DMS53 (cell line): ENCODE measurements at regions not wholly inside any gene's neighbourhood (a gene's known extent, or its start where the extent isn't known, plus 50 kb on each side); places are given as distances from the start of the nearest gene placed in this dataset.

Source experiments
- DNase-seq: peaks from one replicate; lab custom pipeline; 2025; lab: John Stamatoyannopoulos, UW

GRCh38 chr9:118954857-118955256, 414.4 kb downstream of the BRINP1 start:
- DNase-seq: no peak

- no peak for DNase-seq
These were observed 411.6 kb downstream of the BRINP1 start for GRCh38 chr9:118957585-118957984.

GRCh38 chr9:118959366-118959765, 409.9 kb downstream of the BRINP1 start:
- no peak for DNase-seq

GRCh38 chr9:118961857-118962256, 407.4 kb downstream of the BRINP1 start:
- peak; percentile 63 for DNase-seq

DNA sequence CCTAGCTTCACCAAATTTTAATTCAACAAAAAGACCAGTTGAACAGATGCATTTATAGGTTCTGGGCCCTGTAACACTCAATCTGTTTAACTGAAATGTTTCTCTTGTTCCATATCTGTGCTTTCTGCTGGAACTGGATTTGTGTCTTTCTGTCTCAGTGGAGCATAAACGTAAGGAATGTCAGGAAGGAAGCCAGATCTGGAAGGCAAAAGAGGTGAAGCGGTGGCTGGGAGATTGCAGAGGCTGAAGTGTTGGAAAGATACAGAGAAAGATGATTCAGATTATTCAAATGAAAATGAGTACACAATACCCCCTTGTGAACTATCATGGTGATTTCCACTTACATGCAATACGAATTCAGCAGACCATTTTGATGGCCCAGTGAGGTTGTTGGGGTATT, 406.8 kb downstream of the BRINP1 start:
- no peak for DNase-seq

GRCh38 chr9:118963674-118964073, 405.6 kb downstream of the BRINP1 start:
- no peak for DNase-seq

DNA sequence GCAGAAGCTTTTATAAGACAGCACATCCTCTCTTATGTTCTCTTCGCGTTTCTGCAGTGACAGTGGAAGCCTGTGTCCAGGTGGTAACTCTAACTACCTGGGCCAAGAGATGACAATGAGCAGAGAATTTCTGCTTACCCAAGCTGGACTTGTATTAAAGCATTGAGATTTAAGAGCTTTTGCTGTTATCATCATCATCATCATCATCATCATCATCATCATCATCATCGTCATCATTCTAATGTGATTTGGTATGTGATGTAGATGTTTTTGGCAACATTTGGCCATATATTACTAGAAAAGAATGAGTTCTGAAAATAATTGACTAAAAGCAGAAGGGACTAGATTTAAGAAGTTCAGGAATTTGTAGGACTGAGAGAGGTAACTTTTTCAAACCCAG, 401.3 kb downstream of the BRINP1 start:
- no peak for DNase-seq

GRCh38 chr9:118975736-118976135, 393.5 kb downstream of the BRINP1 start:
- DNase-seq: no peak

DNA sequence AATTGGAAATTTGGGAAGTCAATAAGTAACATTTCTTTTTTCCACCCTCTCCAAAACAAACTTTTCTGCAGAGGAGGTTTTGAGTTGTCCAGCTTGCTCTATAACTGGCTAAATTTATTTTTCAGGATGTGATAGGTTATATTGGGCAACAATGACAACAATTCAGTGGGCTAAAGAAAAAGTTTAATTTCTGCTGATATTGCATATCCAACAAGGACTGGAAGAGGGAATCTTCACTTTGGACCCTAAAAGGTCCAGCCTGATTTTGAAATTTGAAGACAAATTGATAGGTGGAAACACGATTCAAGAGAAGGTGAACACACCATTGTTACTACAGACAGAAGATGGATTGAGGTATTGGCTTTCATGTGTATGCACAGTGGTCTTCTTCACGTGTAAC, 393.1 kb downstream of the BRINP1 start:
- no peak for DNase-seq

GRCh38 chr9:118984607-118985006, 384.6 kb downstream of the BRINP1 start:
- DNase-seq: no peak

GRCh38 chr9:118985851-118986250, 383.4 kb downstream of the BRINP1 start:
- DNase-seq: peak; percentile 9

DNA sequence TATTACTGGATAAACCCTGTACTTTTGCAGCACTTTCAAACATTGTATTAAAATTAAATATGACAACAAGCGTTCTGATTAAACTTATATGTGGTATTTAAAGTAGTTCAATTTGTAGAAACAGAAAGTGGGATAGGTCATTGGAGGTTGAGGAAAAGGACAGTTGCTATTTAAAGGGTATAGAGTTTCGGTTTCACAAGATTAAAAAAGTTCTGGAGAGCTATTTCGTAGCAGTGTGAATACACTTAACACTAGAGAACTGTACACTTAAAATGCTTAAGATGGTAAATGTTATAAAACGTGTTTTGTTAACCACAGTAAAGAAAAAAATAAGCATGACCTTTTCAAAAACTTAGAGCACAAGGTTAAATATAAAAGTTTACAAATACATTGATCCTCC, 382.1 kb downstream of the BRINP1 start:
- no peak for DNase-seq

- DNase-seq: no peak
These were observed 378.3 kb downstream of the BRINP1 start for GRCh38 chr9:118990949-118991348.

GRCh38 chr9:118991366-118992285, 377.6 kb downstream of the BRINP1 start:
- DNase-seq: no peak

- no peak for DNase-seq
These were observed 376.1 kb downstream of the BRINP1 start for GRCh38 chr9:118992813-118993794.

- DNase-seq: no peak
These were observed 375.3 kb downstream of the BRINP1 start for GRCh38 chr9:118993965-118994364.

DNA sequence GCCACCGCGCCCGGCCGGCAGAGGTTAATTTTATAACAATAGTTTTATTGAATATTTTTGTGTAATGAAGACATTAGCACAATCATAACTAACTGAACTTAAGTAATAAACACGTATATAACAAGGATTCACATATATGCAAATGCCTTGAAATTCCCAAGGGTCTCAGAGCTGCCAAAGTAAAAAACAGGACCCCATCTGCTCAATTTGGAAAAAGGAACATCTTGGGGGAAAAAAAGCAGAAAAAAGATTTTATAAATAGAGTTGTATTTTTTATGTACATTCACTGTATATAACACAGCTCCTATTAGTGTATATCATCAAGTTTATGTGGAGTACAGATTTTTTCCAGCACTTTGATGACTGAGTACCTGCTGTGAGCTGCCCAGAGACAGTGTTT, 366.7 kb downstream of the BRINP1 start:
- DNase-seq: no peak

- no peak for DNase-seq
These were observed 366.0 kb downstream of the BRINP1 start for GRCh38 chr9:119003201-119003611.

DNA sequence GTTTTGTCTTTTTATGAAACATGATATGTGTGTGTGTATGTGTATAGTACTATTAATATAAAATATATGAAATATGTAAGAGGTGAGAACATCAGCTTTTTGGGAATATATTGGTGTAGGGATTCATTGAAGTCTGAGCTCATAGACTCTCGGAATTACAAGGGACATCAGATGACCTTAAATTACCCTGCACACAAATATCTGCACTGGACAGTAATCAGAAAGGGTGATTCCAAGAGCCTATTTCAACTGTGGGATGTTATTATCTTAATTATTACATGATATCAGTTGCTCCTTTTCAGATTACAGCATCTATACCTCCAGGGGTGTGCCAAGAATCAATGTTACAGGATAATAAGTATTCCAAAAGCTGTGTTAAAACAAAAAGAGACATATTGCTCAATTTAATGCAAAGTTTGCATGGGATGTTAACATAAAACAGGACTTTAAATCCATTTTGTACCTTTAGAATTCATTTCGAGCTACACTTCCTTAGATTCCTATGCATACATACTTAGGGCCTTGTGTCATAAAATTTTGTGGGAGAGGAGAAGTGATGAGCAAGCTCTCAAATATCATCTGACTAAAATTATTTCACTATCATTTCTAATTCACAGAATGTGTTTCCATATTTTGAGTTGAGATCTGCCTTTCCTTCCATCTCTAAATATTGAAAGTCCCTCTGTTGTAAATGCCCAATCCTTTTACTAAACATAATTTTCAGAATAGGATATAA, 365.2 kb downstream of the BRINP1 start:
- DNase-seq: no peak

GRCh38 chr9:119004618-119004990, 364.6 kb downstream of the BRINP1 start:
- peak; percentile 44 for DNase-seq

DNA sequence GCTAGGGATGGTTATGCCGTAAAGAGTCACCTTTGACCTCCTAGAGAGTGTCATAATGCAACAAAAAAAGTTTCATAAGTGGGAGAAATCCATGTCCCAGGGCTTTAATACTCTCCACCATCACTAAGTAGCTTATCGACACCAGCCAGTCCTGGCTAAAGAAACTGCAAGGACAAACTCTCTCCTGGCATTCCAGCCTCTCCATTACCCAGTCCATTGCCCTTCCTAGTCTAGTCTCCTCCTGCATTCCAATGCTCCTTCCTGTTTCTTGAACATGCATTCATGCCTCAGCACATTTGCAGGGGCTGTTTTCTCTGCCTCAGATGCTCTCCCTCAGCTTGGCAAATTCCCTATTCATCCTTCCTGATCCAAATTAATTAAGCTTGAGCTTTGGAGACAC, 364.1 kb downstream of the BRINP1 start:
- no peak for DNase-seq

DNA sequence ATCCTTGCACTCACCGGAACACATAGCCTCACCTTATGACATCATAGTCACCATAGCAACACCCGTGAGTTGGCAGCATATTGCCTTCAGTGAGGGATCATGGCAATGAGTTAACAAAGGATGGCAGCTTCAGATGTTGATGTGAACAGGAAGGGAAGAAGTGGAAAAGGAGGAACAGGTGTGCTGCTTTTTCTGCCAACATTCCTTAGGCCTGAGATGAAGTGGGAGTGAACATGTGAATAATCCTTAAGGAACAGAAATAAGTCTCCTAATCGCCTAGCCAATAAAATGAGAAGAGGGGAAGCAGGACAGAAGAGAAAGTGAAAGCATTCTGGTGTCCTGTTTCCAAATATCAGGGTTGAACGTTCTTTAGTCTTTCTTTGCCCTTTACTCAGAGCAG, 360.0 kb downstream of the BRINP1 start:
- peak; percentile 93 for DNase-seq
